Right ventricle myocardium inferior (tissue), 1 donor: ENCODE measurements at regions not wholly inside any gene's neighbourhood (a gene's known extent, or its start where the extent isn't known, plus 50 kb on each side); places are given as distances from the start of the nearest gene placed in this dataset.

Experiments used
- ATAC-seq: fragments of 200-7000 bp; cut with Tn5 transposase; one replicate; pipeline ENCODE4 v1.9.1; 2020; ENCODE audit warnings: mild to moderate bottlenecking, moderate library complexity
- DNase-seq: peaks from one replicate; pipeline ENCODE4 v3.0.0; 2021; ENCODE audit errors: missing footprints
- intact Hi-C: fragments of 100-400 bp; cut with DNase I; formaldehyde crosslinking; loops from one replicate; pipeline ENCODE4 v1.11.0; 2022
- donor health status: DM: no; HTN: yes; CAD: no; lungs with severe emphysema.

DNA sequence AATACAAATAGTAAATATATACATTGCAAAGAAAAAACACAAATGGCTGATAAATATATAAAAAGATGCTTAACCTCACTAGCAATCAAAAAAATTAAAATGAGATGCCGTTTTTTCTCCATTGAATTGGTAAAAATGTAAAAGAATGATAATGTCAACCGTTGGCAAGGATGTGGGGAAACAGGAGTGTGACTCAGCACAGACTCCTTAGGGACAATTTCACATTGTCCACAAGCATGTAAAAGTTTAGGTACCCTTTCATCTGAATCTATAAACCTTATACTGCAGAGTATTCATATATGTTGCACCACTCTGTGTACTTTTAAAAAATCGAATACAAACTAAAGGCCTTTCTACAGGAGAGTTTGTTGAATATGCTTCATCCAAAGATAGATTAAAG is 143.1 kb upstream of the RREB1 start:
- intact Hi-C loops: no loop called here
- DNase-seq: no peak
- ATAC-seq: no peak

DNA sequence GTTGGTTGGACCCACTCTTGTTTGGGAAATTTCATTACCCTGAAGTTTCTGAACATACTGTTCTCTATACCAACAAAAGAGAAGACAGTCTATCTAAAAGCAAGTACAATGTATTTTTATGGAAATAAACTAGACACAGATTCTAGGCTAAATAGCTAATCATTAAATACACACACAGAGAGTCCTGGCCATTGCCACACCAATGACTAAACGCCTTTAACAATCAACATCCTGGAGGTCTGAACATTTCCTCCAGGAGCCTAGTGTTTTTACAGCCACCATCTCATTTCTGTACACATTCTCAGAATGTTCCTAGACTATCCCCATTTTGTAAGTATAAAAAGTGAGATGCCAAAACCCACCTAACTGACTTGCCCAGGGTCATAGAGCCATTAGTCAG is 141.6 kb upstream of the RREB1 start:
- DNase-seq (no peak), ATAC-seq (no peak)
- intact Hi-C loops: no loop called here

- ATAC-seq (no peak), DNase-seq (no peak)
- intact Hi-C loops: no loop called here
Measured at GRCh38 chr6:6966569-6966968, 141.2 kb upstream of the RREB1 start.

- intact Hi-C loops: no loop called here
- DNase-seq (no peak), ATAC-seq (no peak)
Measured at GRCh38 chr6:6968357-6968730, 139.4 kb upstream of the RREB1 start.

DNA sequence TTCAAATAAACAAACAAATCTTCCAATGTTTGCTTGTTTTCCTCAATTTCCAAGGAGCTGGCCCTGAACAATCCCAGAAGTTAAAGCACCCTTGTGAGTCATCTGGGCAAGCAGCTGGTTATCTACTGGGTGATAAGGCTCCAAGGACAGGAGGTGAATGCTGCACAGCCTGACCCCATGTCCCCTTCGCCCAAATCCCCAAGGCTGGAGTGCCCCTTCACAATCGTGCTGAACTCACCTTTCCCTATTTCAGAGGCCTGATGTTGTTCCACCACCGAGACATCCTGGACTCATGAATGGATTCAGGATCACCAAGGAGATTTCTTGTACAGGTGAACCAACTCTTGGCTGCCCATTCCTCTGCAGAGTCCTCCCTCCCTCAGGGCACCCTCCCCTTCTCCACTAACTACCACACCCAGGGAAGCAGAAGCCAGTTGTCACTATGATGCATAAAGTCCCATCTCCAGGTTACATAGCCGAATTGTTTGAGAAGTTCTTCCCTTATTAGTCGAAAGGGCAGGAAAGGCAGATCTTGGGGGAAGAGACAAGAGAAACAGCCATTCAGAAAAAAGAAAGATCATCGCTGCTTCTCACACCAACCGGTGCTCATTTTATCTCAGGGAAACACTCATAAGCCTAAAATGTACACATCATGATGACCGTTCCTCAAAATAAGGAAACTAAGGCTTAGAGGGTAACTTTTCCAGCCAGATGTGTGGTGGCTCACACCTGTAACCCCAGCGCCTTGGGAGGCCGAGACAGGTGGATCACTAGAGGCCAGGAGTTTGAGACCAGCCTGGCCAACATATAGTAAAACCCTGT is 138.8 kb upstream of the RREB1 start:
- intact Hi-C loops: no loop called here
- DNase-seq: no peak
- no peak for ATAC-seq

DNA sequence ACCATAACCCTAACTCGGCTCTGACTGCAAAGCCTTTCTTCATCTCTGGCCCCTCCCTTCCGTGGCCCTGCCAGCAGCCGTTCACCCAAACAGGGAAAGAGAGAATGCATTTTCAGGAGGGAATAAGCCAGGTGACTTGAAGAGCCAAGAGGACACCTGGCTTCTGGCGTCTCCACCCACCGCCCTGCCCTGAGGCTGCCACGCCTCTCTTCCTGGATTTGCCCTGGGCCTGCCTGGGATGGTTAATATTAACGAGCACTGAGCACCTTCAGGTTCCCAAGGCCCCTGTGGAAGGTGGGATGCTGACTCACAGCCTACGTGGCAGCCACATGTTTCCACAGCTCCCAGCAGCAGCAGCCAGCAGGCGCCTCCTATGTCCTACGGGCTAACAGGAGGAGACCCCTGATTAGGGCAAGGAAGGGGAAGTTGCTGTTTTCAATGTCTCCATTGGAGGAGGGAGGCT is 138.0 kb upstream of the RREB1 start:
- DNase-seq: no peak
- intact Hi-C loops: no loop called here
- ATAC-seq: no peak

- ATAC-seq: no peak
Measured at GRCh38 chr6:6970851-6971250, 136.9 kb upstream of the RREB1 start.

GRCh38 chr6:6971369-6971768 is 136.4 kb upstream of the RREB1 start:
- intact Hi-C loops: no loop called here
- ATAC-seq (no peak), DNase-seq (no peak)

More at GRCh38 chr6:6970851-6971250, 136.9 kb upstream of the RREB1 start:
- DNase-seq: no peak
- intact Hi-C loops: no loop called here

DNA sequence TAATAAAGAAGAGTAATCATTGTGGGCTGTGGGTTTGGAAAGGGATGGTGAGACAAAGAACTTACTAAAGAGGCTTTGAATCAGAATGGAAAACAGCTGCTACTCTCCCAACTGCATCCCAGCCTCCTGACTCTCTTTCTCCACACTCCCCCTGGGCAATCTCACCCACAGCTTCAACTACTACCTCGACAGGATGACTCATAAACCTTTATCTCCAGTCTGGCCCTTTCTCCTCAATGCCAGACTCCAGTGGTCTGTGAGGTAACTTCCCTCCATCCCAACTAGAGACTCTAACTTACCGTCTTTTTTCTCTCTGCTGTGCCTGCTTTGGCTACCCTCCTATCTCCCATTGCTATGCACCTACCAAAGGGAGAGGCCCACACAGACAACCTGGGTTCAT is 135.3 kb upstream of the RREB1 start:
- no peak for DNase-seq
- ATAC-seq: no peak
- intact Hi-C loops: no loop called here

DNA sequence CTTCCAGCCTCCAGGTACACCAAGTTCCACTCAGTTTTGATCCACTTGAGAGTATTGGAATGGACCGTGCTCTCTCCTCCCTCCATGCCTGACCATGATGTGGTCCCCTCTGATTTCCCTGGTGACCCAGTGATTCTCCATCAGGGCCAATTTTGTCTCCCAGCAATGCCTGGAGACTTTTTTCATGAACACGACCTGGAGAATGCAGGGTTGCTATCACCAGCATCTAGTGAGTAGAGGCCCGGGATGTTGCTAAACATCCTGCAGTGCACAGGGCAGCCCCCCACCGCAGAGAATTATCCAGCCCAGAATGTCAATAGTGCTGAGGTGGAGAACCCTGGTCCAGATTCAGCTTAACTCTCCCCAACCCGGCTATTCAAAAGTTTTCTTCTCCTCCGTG is 134.0 kb upstream of the RREB1 start:
- intact Hi-C loops: loop anchor here (2.0 kb wide), 1 partner anchor 47 kb away; no protein-coding TSS in a partner anchor
- DNase-seq (no peak), ATAC-seq (no peak)

GRCh38 chr6:6975459-6976111 is 132.2 kb upstream of the RREB1 start:
- DNase-seq (no peak), ATAC-seq (peak; percentile 85)
- intact Hi-C loops: loop anchor here (2.0 to 5.0 kb wide), 2 partner anchors 49 to 238 kb away; no protein-coding TSS in a partner anchor

- DNase-seq (no peak), ATAC-seq (no peak)
- intact Hi-C loops: loop anchor here (5.0 kb wide), 1 partner anchor 239 kb away; no protein-coding TSS in a partner anchor
Measured at GRCh38 chr6:6976193-6976592, 131.6 kb upstream of the RREB1 start.

DNA sequence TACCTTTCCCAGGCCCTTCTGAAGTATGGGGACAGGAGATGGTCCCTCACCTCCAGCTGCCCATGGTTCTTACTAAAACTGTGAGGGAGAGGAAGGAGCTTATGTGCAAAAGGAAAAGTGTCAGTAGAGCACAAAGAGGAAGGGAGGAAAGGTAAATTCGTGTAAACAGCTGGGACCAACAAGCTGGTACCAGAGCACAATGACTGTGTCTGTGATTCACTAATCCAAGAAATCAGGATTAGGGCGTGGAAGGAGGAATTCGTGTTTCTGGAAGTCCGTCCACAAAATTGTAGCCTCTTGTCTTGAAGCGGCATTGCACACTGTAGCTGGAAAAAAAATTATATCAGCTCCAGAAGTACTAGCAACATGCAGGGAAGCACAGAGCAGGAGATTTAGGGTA is 129.0 kb upstream of the RREB1 start:
- intact Hi-C loops: loop anchor here (5.0 kb wide), 1 partner anchor 241 kb away; no protein-coding TSS in a partner anchor
- ATAC-seq: no peak
- no peak for DNase-seq

DNA sequence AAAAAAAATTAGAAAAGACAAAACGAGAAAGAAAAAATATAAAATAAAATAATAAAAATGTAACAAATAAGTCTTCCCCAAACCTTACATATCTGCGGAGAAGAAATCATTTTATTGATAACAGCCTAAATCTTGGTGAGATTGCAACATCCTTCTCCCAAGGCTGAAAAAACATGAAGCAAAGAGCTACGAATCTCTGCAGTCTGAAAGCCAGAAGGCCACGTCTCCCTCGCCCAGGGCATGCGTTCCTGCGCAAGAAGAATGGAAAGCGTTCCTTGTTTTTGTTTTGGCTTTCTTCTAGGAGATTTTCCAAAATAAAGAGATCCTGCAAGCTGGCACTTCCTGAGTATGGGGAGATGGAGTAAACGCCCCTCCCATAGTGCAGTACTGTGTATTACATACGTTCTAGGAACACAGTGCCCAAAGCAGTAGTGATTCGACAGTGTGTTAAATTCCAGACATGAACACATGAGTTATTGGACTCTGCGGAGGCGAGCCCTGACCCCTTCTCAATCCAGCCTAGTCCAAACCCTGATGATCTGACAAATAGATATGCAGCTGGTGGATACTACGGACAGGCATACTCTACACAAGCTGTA is 126.7 kb upstream of the RREB1 start:
- DNase-seq: no peak
- intact Hi-C loops: no loop called here
- ATAC-seq: no peak

- no peak for ATAC-seq
- intact Hi-C loops: no loop called here
- DNase-seq: no peak
Measured at GRCh38 chr6:6981681-6982322, 126.0 kb upstream of the RREB1 start.

DNA sequence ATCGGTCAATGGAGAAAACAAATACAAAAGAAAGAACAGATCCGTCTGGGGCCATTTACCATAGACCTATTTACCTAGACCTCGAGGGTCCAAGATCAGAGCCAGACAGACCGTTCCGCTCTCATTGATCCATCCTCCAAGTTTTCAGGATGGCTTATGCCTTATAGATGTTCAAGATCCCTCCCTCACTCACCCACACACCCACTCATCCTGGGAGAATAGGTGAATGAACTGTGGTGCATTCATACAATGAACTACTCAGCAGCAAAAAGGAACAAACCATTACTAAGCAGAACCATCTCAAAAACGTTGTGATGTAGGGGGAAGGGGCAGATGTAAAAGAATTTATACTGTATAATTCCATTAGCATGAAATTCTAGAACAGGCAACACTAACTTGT is 125.1 kb upstream of the RREB1 start:
- intact Hi-C loops: no loop called here
- no peak for DNase-seq
- ATAC-seq: no peak

- intact Hi-C loops: no loop called here
- no peak for ATAC-seq
- DNase-seq: no peak
Measured at GRCh38 chr6:6984585-6985366, 123.0 kb upstream of the RREB1 start.

DNA sequence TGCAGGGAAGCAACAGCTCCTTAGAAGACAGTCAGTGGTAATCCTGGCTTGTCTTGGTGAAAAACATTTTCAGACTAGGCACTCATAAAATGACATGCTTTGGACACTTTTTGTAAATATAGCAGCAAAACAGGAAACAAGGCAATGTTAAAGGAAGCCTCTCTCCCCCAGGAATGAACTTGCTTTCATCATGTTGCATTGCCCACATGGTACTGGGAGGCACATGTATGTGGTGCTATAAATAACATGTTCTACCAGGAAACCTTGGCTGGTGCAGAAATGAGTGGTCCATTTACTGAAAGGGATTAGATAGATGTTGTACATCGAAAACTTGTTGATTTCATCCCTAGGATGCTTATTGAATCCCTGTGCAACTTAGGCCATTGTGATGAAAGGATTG is 121.4 kb upstream of the RREB1 start:
- ATAC-seq: no peak
- intact Hi-C loops: no loop called here
- no peak for DNase-seq

- ATAC-seq (no peak), DNase-seq (no peak)
- intact Hi-C loops: no loop called here
Measured at GRCh38 chr6:6987749-6988148, 120.0 kb upstream of the RREB1 start.
